CD14-positive monocyte (primary cell): ENCODE measurements at regions not wholly inside any gene's neighbourhood (a gene's known extent, or its start where the extent isn't known, plus 50 kb on each side); places are given as distances from the start of the nearest gene placed in this dataset.

ENCODE experiments used
- DNase-seq, 3 donors: peaks; one replicate each; pipeline ENCODE4 v3.0.0-alpha.2; 2011 to 2022
- H2AFZ ChIP-seq: 2 replicates; pipeline ENCODE4 v1.6.0; 2012; ENCODE audit warnings: mild to moderate bottlenecking, low read depth, low read length, inconsistent platforms; ENCODE audit not compliant: insufficient read depth, poor library complexity, severe bottlenecking
- H3K27ac ChIP-seq, 2 donors: 1 replicate in 1 of 2; 2 replicates in 1 of 2; pipeline ENCODE4 v1.5.1; 2012 to 2013; ENCODE audit warnings: low read length in 2 of 2, control low read depth in 1 of 2, inconsistent platforms in 1 of 2, low read depth in 1 of 2, mild to moderate bottlenecking in 1 of 2
- H3K27me3 ChIP-seq, 2 donors: one replicate each; pipeline versions ENCODE4 v1.6.0 to v1.6.1; 2011 to 2013; ENCODE audit warnings: low read length in 2 of 2; ENCODE audit not compliant: control insufficient read depth in 2 of 2, insufficient read depth in 2 of 2
- H3K36me3 ChIP-seq, 2 donors: replicated peaks in 1 of 2; 1 replicate in 1 of 2; 2 replicates in 1 of 2; pipeline versions ENCODE4 v1.5.1 to v1.6.1; 2012 to 2013; ENCODE audit warnings: low read length in 2 of 2, control low read depth in 1 of 2, inconsistent platforms in 1 of 2, mild to moderate bottlenecking in 1 of 2; ENCODE audit not compliant: insufficient read depth in 2 of 2, control insufficient read depth in 1 of 2
- H3K4me1 ChIP-seq, 2 donors: 1 replicate in 1 of 2; 2 replicates in 1 of 2; pipeline versions ENCODE4 v1.5.1 to v1.6.1; 2012 to 2013; ENCODE audit warnings: low read length in 2 of 2, control low read depth in 1 of 2, inconsistent platforms in 1 of 2, mild to moderate bottlenecking in 1 of 2, moderate library complexity in 1 of 2; ENCODE audit not compliant: insufficient read depth in 2 of 2, control insufficient read depth in 1 of 2
- H3K4me2 ChIP-seq: replicated peaks from 2 replicates; pipeline ENCODE3; 2012; ENCODE audit warnings: low read length, moderate library complexity, mild to moderate bottlenecking; ENCODE audit not compliant: poor library complexity, severe bottlenecking; ENCODE audit errors: extremely low read depth
- H3K4me3 ChIP-seq, 3 experiments: fragments of 200-600 bp in 1 of 3; sonication (generic) in 1 of 3; replicated peaks in 1 of 3; 1 replicate in 2 of 3; 2 replicates in 1 of 3; pipeline ENCODE4 v1.5.1; 2011 to 2013; ENCODE audit warnings: low read length in 3 of 3, mild to moderate bottlenecking in 3 of 3, control low read depth in 2 of 3, low read depth in 2 of 3, inconsistent platforms in 1 of 3, moderate library complexity in 1 of 3
- H3K79me2 ChIP-seq: 2 replicates; pipeline ENCODE4 v1.6.0; 2012; ENCODE audit warnings: mild to moderate bottlenecking, control low read depth, inconsistent platforms, low read length, moderate library complexity; ENCODE audit not compliant: insufficient read depth
- H3K9ac ChIP-seq: 2 replicates; pipeline ENCODE4 v1.6.0; 2017; ENCODE audit warnings: low read length, mild to moderate bottlenecking; ENCODE audit not compliant: insufficient read depth, poor library complexity, severe bottlenecking
- H3K9me3 ChIP-seq, 2 donors: replicated peaks in 1 of 2; 1 replicate in 1 of 2; 2 replicates in 1 of 2; pipeline versions ENCODE4 v1.5.1 to v1.6.1; 2012 to 2013; ENCODE audit warnings: low read length in 2 of 2, control low read depth in 1 of 2; ENCODE audit not compliant: control insufficient read depth in 1 of 2, insufficient read depth in 1 of 2
- H4K20me1 ChIP-seq: 2 replicates; pipeline ENCODE4 v1.6.0; 2012; ENCODE audit warnings: mild to moderate bottlenecking, low read length, control low read depth, moderate library complexity; ENCODE audit not compliant: insufficient read depth
- H3K27ac Mint-ChIP-seq, 7 donors: one replicate each; pipeline ENCODE4 v1.8.0; 2020; ENCODE audit warnings: mild to moderate bottlenecking in 7 of 7, mixed read lengths in 7 of 7, moderate library complexity in 6 of 7, inconsistent platforms in 2 of 7
- H3K27me3 Mint-ChIP-seq, 3 donors: one replicate each; pipeline ENCODE4 v1.8.0; 2021 to 2022; ENCODE audit warnings: low read depth in 3 of 3, mild to moderate bottlenecking in 3 of 3, mixed read lengths in 3 of 3, moderate library complexity in 3 of 3, inconsistent platforms in 1 of 3
- H3K36me3 Mint-ChIP-seq, 2 donors: one replicate each; pipeline ENCODE4 v1.8.0; 2020; ENCODE audit warnings: mixed read lengths in 2 of 2, inconsistent platforms in 1 of 2, mild to moderate bottlenecking in 1 of 2
- H3K4me1 Mint-ChIP-seq: one replicate; pipeline ENCODE4 v1.8.0; 2020; ENCODE audit warnings: mild to moderate bottlenecking, mixed read lengths
- H3K4me3 Mint-ChIP-seq, 2 donors: one replicate each; pipeline ENCODE4 v1.8.0; 2020; ENCODE audit warnings: mild to moderate bottlenecking in 2 of 2, mixed read lengths in 2 of 2, moderate library complexity in 1 of 2
- H3K9me3 Mint-ChIP-seq, 7 donors: one replicate each; pipeline ENCODE4 v1.8.0; 2020 to 2022; ENCODE audit warnings: mixed read lengths in 7 of 7, mild to moderate bottlenecking in 6 of 7, moderate library complexity in 6 of 7, inconsistent platforms in 2 of 7
- CTCF ChIP-seq: fragments of 200-600 bp; IDR thresholded peaks from one replicate; pipeline ENCODE4 v1.8.0; 2022; ENCODE audit warnings: antibody characterized with exemption, mild to moderate bottlenecking
- WGBS: methylation state at CpG from one replicate; pipeline ENCODE4 v1.1.5; 2013; ENCODE audit warnings: missing lambda C conversion rate; ENCODE audit not compliant: insufficient coverage; 5-methylcytosine and 5-hydroxymethylcytosine counted together
- intact Hi-C, 2 donors: fragments of 100-400 bp; cut with micrococcal nuclease; formaldehyde crosslinking; loops; one replicate each; pipeline versions ENCODE4 v1.15.0 to v1.15.1; 2023

GRCh38 chr10:754914-755313 is 65.4 kb upstream of the DIP2C start:
- 100% methylated on average over 3 of the region's 4 CpGs for WGBS
- Histone ChIP-seq H3K9ac (no peak overlapping the region), H3K79me2 (no peaks in the 10 kb centered on the region), H3K9me3 (peaks cover 42 to 44% of the 10 kb centered on the region in 2 donors), H3K27me3 (peaks cover 16 to 49% of the 10 kb centered on the region in 2 donors), H3K27ac (no peak overlapping the region), H3K36me3 (no peaks in the 10 kb centered on the region), H3K4me3 (no peak overlapping the region), H3K4me1 (peaks cover 0 to 3% of the 10 kb centered on the region in 2 donors), H4K20me1 (no peaks in the 10 kb centered on the region), H2AFZ (no peak overlapping the region), H3K4me2 (no peak overlapping the region)
- H3K4me3 Mint-ChIP-seq, result peak overlapping the region in 1 of 2 donors; percentile 52
- H3K27me3 Mint-ChIP-seq, result peaks cover 36 to 70% (median 37%) of the 10 kb centered on the region in 3 donors
- no peak for DNase-seq
- H3K27ac Mint-ChIP-seq, result no peak overlapping the region
- intact Hi-C loops, result no loop called here
- peaks cover 7% of the 10 kb centered on the region for H3K4me1 Mint-ChIP-seq
- TF ChIP-seq CTCF, result no peak
- no peaks in the 10 kb centered on the region for H3K36me3 Mint-ChIP-seq
- H3K9me3 Mint-ChIP-seq, result peaks cover 14 to 60% (median 42%) of the 10 kb centered on the region in 7 donors

GRCh38 chr10:753530-753929 is 64.1 kb upstream of the DIP2C start:
- H3K9me3 Mint-ChIP-seq, result peaks cover 11 to 55% (median 38%) of the 10 kb centered on the region in 7 donors
- peaks cover 16 to 39% of the 10 kb centered on the region in 2 donors for H3K27me3 ChIP-seq

More at GRCh38 chr10:753530-753929, 64.1 kb upstream of the DIP2C start:
- Histone ChIP-seq H3K9me3 (peaks cover 32 to 34% of the 10 kb centered on the region in 2 donors), H3K4me1 (peaks cover 0 to 3% of the 10 kb centered on the region in 2 donors), H3K79me2 (no peaks in the 10 kb centered on the region), H2AFZ (no peak overlapping the region), H3K36me3 (no peaks in the 10 kb centered on the region), H3K27ac (no peak overlapping the region), H3K9ac (no peak overlapping the region), H4K20me1 (no peaks in the 10 kb centered on the region), H3K4me2 (no peak overlapping the region), H3K4me3 (no peak overlapping the region)
- Mint-ChIP-seq H3K27me3 (peaks cover 33 to 61% (median 35%) of the 10 kb centered on the region in 3 donors), H3K4me3 (no peak overlapping the region), H3K27ac (no peak overlapping the region), H3K4me1 (peaks cover 7% of the 10 kb centered on the region), H3K36me3 (no peaks in the 10 kb centered on the region)
- DNase-seq, result no peak
- no peak for TF ChIP-seq CTCF
- WGBS, result 0% methylated on average over 2 of the region's 6 CpGs
- intact Hi-C loops, result no loop called here
